ENCODE measurements at regions not wholly inside any gene's neighbourhood (a gene's known extent, or its start where the extent isn't known, plus 50 kb on each side); places are given as distances from the start of the nearest gene placed in this dataset.

- no TSS peak for BruUV-seq (replicated peaks)
- Histone ChIP-seq H4K20me1 (replicated peaks; ENCODE audit: control insufficient read depth, extremely low read depth, insufficient read depth, low read length) (no peaks in the 10 kb centered on the region), H3K36me3 (ENCODE audit: control insufficient read depth in 2 of 2, extremely low read depth in 1 of 2, insufficient read depth in 2 of 2, low read length in 2 of 2) (no peaks in the 10 kb centered on the region), H3K9me1 (replicated peaks; ENCODE audit: control insufficient read depth, extremely low read depth, insufficient read depth, low read length) (no peaks in the 10 kb centered on the region), H3K79me2 (ENCODE audit: control insufficient read depth, insufficient read depth, low read length) (no peaks in the 10 kb centered on the region), H3K4me3 (replicated peaks in 1 of 3; ENCODE audit: insufficient read depth in 1 of 3, low read depth in 1 of 3, low read length in 3 of 3) (no peak overlapping the region), H3K4me2 (ENCODE audit: insufficient read depth, low read length) (no peak overlapping the region), H3K27me3 (ENCODE audit: control insufficient read depth in 2 of 2, insufficient read depth in 2 of 2, low read length in 2 of 2) (no peaks in the 10 kb centered on the region), H2AFZ (ENCODE audit: low read depth, low read length) (no peak overlapping the region), H3K27ac (ENCODE audit: insufficient read depth, low read depth, low read length) (no peak overlapping the region), H3K9me3 (replicated peaks; ENCODE audit: control insufficient read depth, insufficient read depth, low read length) (no peaks in the 10 kb centered on the region), H3K4me1 (ENCODE audit: control insufficient read depth, extremely low read depth, insufficient read depth, low read length) (no peaks in the 10 kb centered on the region), H3K9ac (replicated peaks; ENCODE audit: extremely low read depth, insufficient read depth, low read length) (no peak overlapping the region)
- TF ChIP-seq MYC (IDR thresholded peaks at IDR 0.05; ENCODE audit: low read depth, low read length) (no peak), JUN (IDR thresholded peaks at IDR 0.05; ENCODE audit: borderline replicate concordance, insufficient read depth, insufficient read length, low read depth) (no peak), EZH2 (IDR thresholded peaks at IDR 0.05; ENCODE audit: borderline replicate concordance, low read depth, low read length, severe bottlenecking) (no peak), FOS (IDR thresholded peaks at IDR 0.05; ENCODE audit: borderline replicate concordance, insufficient read depth, low read length) (no peak), POLR2AphosphoS5 (IDR thresholded peaks at IDR 0.05; ENCODE audit: insufficient read depth, low read depth, low read length) (no peak), POLR2A (IDR thresholded peaks at IDR 0.05; ENCODE audit: low read depth, low read length) (no peak), GATA2 (IDR thresholded peaks at IDR 0.05; ENCODE audit: insufficient read depth, insufficient read length, low read depth, low read length) (no peak)
- TF ChIP-seq, protein P1, sequence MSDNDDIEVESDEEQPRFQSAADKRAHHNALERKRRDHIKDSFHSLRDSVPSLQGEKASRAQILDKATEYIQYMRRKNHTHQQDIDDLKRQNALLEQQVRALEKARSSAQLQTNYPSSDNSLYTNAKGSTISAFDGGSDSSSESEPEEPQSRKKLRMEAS (IDR thresholded peaks at IDR 0.05; ENCODE audit: insufficient read depth, insufficient read length) = no peak
- TF ChIP-seq, protein P2, sequence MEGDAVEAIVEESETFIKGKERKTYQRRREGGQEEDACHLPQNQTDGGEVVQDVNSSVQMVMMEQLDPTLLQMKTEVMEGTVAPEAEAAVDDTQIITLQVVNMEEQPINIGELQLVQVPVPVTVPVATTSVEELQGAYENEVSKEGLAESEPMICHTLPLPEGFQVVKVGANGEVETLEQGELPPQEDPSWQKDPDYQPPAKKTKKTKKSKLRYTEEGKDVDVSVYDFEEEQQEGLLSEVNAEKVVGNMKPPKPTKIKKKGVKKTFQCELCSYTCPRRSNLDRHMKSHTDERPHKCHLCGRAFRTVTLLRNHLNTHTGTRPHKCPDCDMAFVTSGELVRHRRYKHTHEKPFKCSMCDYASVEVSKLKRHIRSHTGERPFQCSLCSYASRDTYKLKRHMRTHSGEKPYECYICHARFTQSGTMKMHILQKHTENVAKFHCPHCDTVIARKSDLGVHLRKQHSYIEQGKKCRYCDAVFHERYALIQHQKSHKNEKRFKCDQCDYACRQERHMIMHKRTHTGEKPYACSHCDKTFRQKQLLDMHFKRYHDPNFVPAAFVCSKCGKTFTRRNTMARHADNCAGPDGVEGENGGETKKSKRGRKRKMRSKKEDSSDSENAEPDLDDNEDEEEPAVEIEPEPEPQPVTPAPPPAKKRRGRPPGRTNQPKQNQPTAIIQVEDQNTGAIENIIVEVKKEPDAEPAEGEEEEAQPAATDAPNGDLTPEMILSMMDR (IDR thresholded peaks at IDR 0.05; ENCODE audit: extremely low read depth in 1 of 2, insufficient read depth in 1 of 2, low read depth in 1 of 2, low read length in 2 of 2) = no peak
- dilution Hi-C loops (cut with MboI; ENCODE audit: extremely low pct_ligation_motif_present, low sequenced_read_pairs) = no loop called here
- DNase-seq (ENCODE audit: low read depth, low spot score) (no peak), FAIRE-seq (no peak)
- ChIA-PET POLR2A (no interaction called here), CTCF (no interaction called here)
- intact Hi-C loops (cut with micrococcal nuclease) = no loop called here
These were observed 452.2 kb upstream of the EEF2KMT start for GRCh38 chr16:5549802-5550201.
